ENCODE measurements at regions not wholly inside any gene's neighbourhood (a gene's known extent, or its start where the extent isn't known, plus 50 kb on each side); places are given as distances from the start of the nearest gene placed in this dataset.

DNA sequence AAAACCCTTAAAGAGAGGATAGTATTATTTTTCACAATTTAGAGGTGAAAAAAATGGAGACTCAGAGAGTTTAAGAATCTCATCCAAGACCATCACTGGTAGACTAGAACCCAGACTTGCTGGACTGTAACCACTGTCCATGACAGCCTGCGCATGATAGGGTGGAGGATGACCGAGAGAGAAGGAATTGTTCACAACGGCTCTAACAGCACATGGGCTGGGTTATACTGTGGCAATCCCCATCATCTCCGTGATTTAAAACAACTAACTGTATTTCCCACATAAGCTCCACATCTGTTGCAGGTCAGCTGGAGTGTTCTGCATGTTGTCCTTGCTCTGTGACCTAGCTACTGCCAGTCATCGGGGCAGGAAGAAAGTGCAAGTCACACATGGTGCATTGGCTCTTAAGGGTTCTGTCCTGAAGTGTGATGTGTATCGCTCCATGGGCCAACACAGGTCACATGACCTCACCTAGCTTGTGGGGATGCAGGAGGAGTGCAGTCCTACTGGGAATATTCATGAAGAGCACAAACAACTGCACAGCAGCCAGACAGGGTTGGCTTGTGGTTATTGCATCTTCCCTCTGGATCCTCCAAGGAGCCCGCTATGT, 131.2 kb upstream of the MPHOSPH6 start:
- TF ChIP-seq, protein P1, sequence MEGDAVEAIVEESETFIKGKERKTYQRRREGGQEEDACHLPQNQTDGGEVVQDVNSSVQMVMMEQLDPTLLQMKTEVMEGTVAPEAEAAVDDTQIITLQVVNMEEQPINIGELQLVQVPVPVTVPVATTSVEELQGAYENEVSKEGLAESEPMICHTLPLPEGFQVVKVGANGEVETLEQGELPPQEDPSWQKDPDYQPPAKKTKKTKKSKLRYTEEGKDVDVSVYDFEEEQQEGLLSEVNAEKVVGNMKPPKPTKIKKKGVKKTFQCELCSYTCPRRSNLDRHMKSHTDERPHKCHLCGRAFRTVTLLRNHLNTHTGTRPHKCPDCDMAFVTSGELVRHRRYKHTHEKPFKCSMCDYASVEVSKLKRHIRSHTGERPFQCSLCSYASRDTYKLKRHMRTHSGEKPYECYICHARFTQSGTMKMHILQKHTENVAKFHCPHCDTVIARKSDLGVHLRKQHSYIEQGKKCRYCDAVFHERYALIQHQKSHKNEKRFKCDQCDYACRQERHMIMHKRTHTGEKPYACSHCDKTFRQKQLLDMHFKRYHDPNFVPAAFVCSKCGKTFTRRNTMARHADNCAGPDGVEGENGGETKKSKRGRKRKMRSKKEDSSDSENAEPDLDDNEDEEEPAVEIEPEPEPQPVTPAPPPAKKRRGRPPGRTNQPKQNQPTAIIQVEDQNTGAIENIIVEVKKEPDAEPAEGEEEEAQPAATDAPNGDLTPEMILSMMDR (IDR thresholded peaks at IDR 0.05), result no peak
- no peak for TF ChIP-seq POLR2A (IDR thresholded peaks at IDR 0.05)
